Hepatocyte (in vitro differentiated cells): ENCODE measurements at regions not wholly inside any gene's neighbourhood (a gene's known extent, or its start where the extent isn't known, plus 50 kb on each side); places are given as distances from the start of the nearest gene placed in this dataset.
"Not testable (repeated sequence)": the region's sequence is repeated elsewhere in the genome, so short reads cannot be mapped to it uniquely, and the experiment has no call there.

Experiments
- CTCF ChIP-seq: fragments of 200-600 bp; sonication (generic); IDR thresholded peaks from 2 replicates; pipeline ENCODE4 v1.5.1; 2016; ENCODE audit warnings: antibody characterized with exemption, mild to moderate bottlenecking; ENCODE audit not compliant: poor library complexity
- EZH2 ChIP-seq: fragments of 200-600 bp; sonication (generic); IDR thresholded peaks from 2 replicates; pipeline ENCODE4 v1.6.1; 2016; ENCODE audit warnings: antibody characterized with exemption, mild to moderate bottlenecking, borderline replicate concordance
- EZH2phosphoT487 ChIP-seq: fragments of 200-600 bp; sonication (generic); IDR thresholded peaks from one replicate; pipeline ENCODE4 v1.6.1; 2018; ENCODE audit warnings: antibody characterized with exemption, mild to moderate bottlenecking, low read depth, moderate library complexity; ENCODE audit not compliant: unreplicated experiment, severe bottlenecking

GRCh38 chr21:6039224-6039623 is 4482.2 kb upstream of the TPTE start:
- TF ChIP-seq EZH2, CTCF, EZH2phosphoT487: not testable (repeated sequence)
